HCT116 (cell line): ENCODE measurements at regions not wholly inside any gene's neighbourhood (a gene's known extent, or its start where the extent isn't known, plus 50 kb on each side); places are given as distances from the start of the nearest gene placed in this dataset.

Source experiments
- ATAC-seq: fragments of 200-7000 bp; cut with Tn5 transposase; 2 replicates; pipeline ENCODE4 v1.9.1; 2020; ENCODE audit warnings: mild to moderate bottlenecking, moderate library complexity
- BruUV-seq: library from RNA; stranded (reverse); fragments of 400-500 nt; replicated peaks from 2 replicates; lab custom pipeline; 2021; lab: Mats Ljungman, UMichigan
- CTCF ChIA-PET: fragments of 300-600 bp; sonication (Branson Sonifier 250); formaldehyde crosslinking; loops from one replicate; lab custom pipeline; 2021; ENCODE audit warnings: antibody characterized with exemption; lab: Charles Lee
- POLR2A ChIA-PET: fragments of 300-600, 350-600 bp; sonication (Branson Sonifier 250); formaldehyde crosslinking; loops from one replicate; lab custom pipeline; 2021; ENCODE audit warnings: antibody characterized with exemption; lab: Charles Lee
- RAD21 ChIA-PET, 2 experiments: fragments of 300-600 bp; sonication (Branson Sonifier 250); formaldehyde crosslinking; loops; one replicate each; lab custom pipeline; 2023; ENCODE audit warnings: low total read pairs in 2 of 2; ENCODE audit not compliant: uncharacterized antibody in 2 of 2, unreplicated experiment in 2 of 2, low non-redundant PET in 1 of 2; lab: Charles Lee
- DNase-seq: peaks from one replicate; pipeline ENCODE4 v3.0.0-alpha.2; 2010; ENCODE audit warnings: low read depth, low spot score
- H2AFZ ChIP-seq: fragments of 200-600 bp; shearing (Covaris generic), sonication (generic); 2 replicates; pipeline ENCODE4 v1.6.1; 2017; ENCODE audit warnings: low read depth, mixed run types, mixed read lengths, antibody characterized with exemption, low read length; ENCODE audit not compliant: poor library complexity, severe bottlenecking
- H3K27ac ChIP-seq: 2 replicates; pipeline ENCODE4 v1.5.1; 2012; ENCODE audit warnings: low read depth, low read length
- H3K27me3 ChIP-seq: fragments of 200-600 bp; sonication (generic); 2 replicates; pipeline ENCODE4 v1.6.1; 2016; ENCODE audit warnings: mixed run types, low read length, mixed read lengths; ENCODE audit not compliant: insufficient read depth
- H3K36me3 ChIP-seq, 2 experiments: fragments of 200-500 bp in 1 of 2; fragments of 200-600 bp in 1 of 2; sonication (Bioruptor generic) in 1 of 2; sonication (generic) in 1 of 2; 2 replicates each; pipeline versions ENCODE4 v1.5.1 to v1.6.1; 2014 to 2016; ENCODE audit warnings: low read length in 2 of 2, inconsistent platforms in 1 of 2, mixed read lengths in 1 of 2, mixed run types in 1 of 2; ENCODE audit not compliant: insufficient read depth in 2 of 2, control insufficient read depth in 1 of 2
- H3K4me1 ChIP-seq, 2 experiments: fragments of 200-600 bp in 1 of 2; sonication (generic) in 1 of 2; 2 replicates each; pipeline versions ENCODE4 v1.5.1 to v1.6.1; 2012 to 2017; ENCODE audit warnings: low read length in 2 of 2, inconsistent platforms in 1 of 2, mild to moderate bottlenecking in 1 of 2, mixed read lengths in 1 of 2, mixed run types in 1 of 2, moderate library complexity in 1 of 2; ENCODE audit not compliant: insufficient read depth in 2 of 2, control insufficient read depth in 1 of 2
- H3K4me2 ChIP-seq: fragments of 200-600 bp; sonication (generic); 2 replicates; pipeline ENCODE4 v1.6.1; 2017; ENCODE audit warnings: mixed run types, low read length, mixed read lengths
- H3K4me3 ChIP-seq, 2 experiments: fragments of 200-600 bp in 1 of 2; sonication (generic) in 1 of 2; replicated peaks in 1 of 2; 2 replicates each; pipeline ENCODE4 v1.5.1; 2011 to 2016; ENCODE audit warnings: low read length in 2 of 2, control low read depth in 1 of 2, low read depth in 1 of 2, mild to moderate bottlenecking in 1 of 2, mixed read lengths in 1 of 2, mixed run types in 1 of 2
- H3K79me2 ChIP-seq: fragments of 200-600 bp; sonication (generic); 2 replicates; pipeline ENCODE4 v1.6.1; 2017; ENCODE audit warnings: mild to moderate bottlenecking, mixed run types, low read length, moderate library complexity, mixed read lengths; ENCODE audit not compliant: insufficient read depth
- H3K9ac ChIP-seq: fragments of 200-600 bp; sonication (generic); 2 replicates; pipeline ENCODE4 v1.6.1; 2016; ENCODE audit warnings: low read length, mixed read lengths
- H3K9me2 ChIP-seq: fragments of 200-600 bp; sonication (generic), shearing (Covaris generic); 2 replicates; pipeline ENCODE4 v1.6.1; 2017; ENCODE audit warnings: mixed run types, mild to moderate bottlenecking, moderate library complexity; ENCODE audit not compliant: insufficient read depth
- H3K9me3 ChIP-seq, 2 experiments: fragments of 200-500 bp in 1 of 2; fragments of 200-600 bp in 1 of 2; sonication (Bioruptor generic) in 1 of 2; sonication (generic) in 1 of 2; 2 replicates each; pipeline ENCODE4 v1.6.1; 2014 to 2017; ENCODE audit warnings: low read length in 2 of 2, mixed read lengths in 2 of 2, inconsistent platforms in 1 of 2, low read depth in 1 of 2, mild to moderate bottlenecking in 1 of 2, mixed run types in 1 of 2, moderate library complexity in 1 of 2; ENCODE audit not compliant: control insufficient read depth in 1 of 2, insufficient read depth in 1 of 2
- H4K20me1 ChIP-seq: fragments of 200-600 bp; sonication (generic), shearing (Covaris generic); 2 replicates; pipeline ENCODE4 v1.6.1; 2017; ENCODE audit warnings: mixed run types, mild to moderate bottlenecking, moderate library complexity; ENCODE audit not compliant: insufficient read depth
- EGR1 ChIP-seq: IDR thresholded peaks from 2 replicates; pipeline ENCODE4 v1.6.1; 2012; ENCODE audit warnings: low read depth
- RAD21 ChIP-seq: IDR thresholded peaks from 2 replicates; pipeline ENCODE4 v1.6.1; 2012; ENCODE audit warnings: low read depth, mild to moderate bottlenecking
- SIN3A ChIP-seq: IDR thresholded peaks from 2 replicates; pipeline ENCODE4 v1.6.1; 2012; ENCODE audit warnings: low read depth
- SP1 ChIP-seq: IDR thresholded peaks from 2 replicates; pipeline ENCODE4 v1.6.1; 2012; ENCODE audit warnings: low read depth
- ZFX ChIP-seq: fragments of 450-650 bp; IDR thresholded peaks from 2 replicates; pipeline ENCODE4 v1.6.1; 2017
- intact Hi-C: fragments of 100-400 bp; cut with micrococcal nuclease; formaldehyde crosslinking; loops from 2 replicates; pipeline ENCODE4 v1.10.0; 2022
- TF ChIP-seq, protein P1 (sequence below): IDR thresholded peaks from 2 replicates; pipeline ENCODE4 v1.6.1; 2012

DNA sequence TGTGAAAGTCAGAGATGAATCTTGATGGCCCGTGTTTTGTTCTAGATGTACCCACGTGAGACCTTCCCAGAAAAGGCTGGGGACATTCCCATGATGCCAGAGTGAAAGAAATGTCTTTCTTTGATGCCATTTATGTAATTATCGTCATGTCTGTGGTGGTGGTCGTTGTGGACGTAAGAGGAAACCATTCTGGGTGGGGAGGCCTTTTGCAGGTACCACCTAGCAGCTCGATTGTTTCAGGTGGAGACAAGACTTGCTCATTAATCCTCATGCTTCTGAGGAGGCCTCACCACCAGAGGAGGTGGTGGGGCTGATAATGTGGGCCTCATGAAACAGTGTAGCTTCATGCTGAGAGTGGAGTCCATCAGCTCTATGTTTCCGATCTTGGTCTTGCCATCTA is 58.1 kb upstream of the USP3 start:
- no TSS peak for BruUV-seq

DNA sequence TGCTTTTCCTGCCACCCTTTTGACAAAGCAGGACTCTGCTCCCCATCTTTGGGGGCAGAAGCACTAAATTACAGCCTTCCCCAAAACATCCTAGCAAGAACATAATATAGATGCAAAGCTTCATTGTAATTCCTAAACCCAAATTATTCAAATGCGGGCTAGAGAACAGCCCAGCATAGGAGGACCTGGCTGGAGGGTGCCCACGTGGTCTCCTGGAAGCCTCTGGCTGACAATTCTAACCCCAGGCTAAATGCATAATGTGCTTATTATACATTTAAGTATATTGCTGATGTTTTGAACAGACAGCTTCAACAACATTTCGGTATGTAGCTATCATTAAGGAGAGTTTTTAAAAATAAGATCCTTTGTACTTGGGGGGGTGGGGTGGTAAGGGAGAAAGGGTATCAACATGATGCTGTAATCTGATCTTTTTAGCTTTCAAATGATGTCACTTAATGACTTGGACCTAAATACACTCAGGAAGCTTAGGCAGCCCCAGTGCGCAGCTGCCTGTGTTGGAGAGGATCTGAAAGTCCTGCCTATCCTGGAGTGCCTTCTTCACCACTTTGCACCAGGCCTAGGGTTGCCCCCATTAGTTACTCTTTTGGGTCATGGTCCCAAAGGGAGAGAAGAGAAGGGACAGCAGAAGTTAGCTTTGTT is 57.2 kb upstream of the USP3 start:
- BruUV-seq, result no TSS peak
- POLR2A ChIA-PET, result interaction anchor here (1.3 kb wide), 1 partner anchor 10 kb away, joined by 5 read pairs; no protein-coding TSS in a partner anchor
- RAD21 ChIA-PET, result interaction anchor here in 1 of 2 experiments (0.6 kb wide), 1 partner anchor 652 kb away, joined by 3 read pairs; no protein-coding TSS in a partner anchor
- no peaks in the 10 kb centered on the region for H3K79me2 ChIP-seq
- DNase-seq, result no peak
- no peak overlapping the region for H3K4me3 ChIP-seq
- H3K27ac ChIP-seq, result no peak overlapping the region
- H3K27me3 ChIP-seq, result 0 out of 2 replicates have a peak, but pooled peaks cover 6% of the 10 kb centered on the region
- H2AFZ ChIP-seq, result no peak overlapping the region
- no peaks in the 10 kb centered on the region for H3K4me1 ChIP-seq
- H3K4me2 ChIP-seq, result no peak overlapping the region
- H3K36me3 ChIP-seq, result no peaks in the 10 kb centered on the region
- CTCF ChIA-PET, result interaction anchor here (0.6 kb wide), 1 partner anchor 19 kb away, joined by 3 read pairs; no protein-coding TSS in a partner anchor
- TF ChIP-seq, protein P1, sequence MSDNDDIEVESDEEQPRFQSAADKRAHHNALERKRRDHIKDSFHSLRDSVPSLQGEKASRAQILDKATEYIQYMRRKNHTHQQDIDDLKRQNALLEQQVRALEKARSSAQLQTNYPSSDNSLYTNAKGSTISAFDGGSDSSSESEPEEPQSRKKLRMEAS, result no peak
- TF ChIP-seq EGR1, result no peak
- no peaks in the 10 kb centered on the region for H3K9me3 ChIP-seq
- H3K9ac ChIP-seq, result no peak overlapping the region
- no peaks in the 10 kb centered on the region for H3K9me2 ChIP-seq
- no peaks in the 10 kb centered on the region for H4K20me1 ChIP-seq
- intact Hi-C loops, result no loop called here
- no peak for ATAC-seq

More for the DNA sequence above, 58.1 kb upstream of the USP3 start:
- TF ChIP-seq SP1, result no peak
- no peak for TF ChIP-seq SIN3A
- TF ChIP-seq ZFX, result no peak
- TF ChIP-seq RAD21, result no peak
- RAD21 ChIA-PET, result no interaction called here
- CTCF ChIA-PET, result interaction anchor here (0.6 kb wide), 1 partner anchor 20 kb away, joined by 3 read pairs; no protein-coding TSS in a partner anchor
- no peaks in the 10 kb centered on the region for H3K4me1 ChIP-seq
- no peak overlapping the region for H3K4me3 ChIP-seq
- intact Hi-C loops, result no loop called here
- no peak overlapping the region for H3K27ac ChIP-seq
- H4K20me1 ChIP-seq, result no peaks in the 10 kb centered on the region
- 0 out of 2 replicates have a peak, but pooled peaks cover 6% of the 10 kb centered on the region for H3K27me3 ChIP-seq
- H3K4me2 ChIP-seq, result no peak overlapping the region
- H3K36me3 ChIP-seq, result no peaks in the 10 kb centered on the region
- ATAC-seq (no peak), DNase-seq (no peak)
- H3K9ac ChIP-seq, result no peak overlapping the region
- H3K9me2 ChIP-seq, result no peaks in the 10 kb centered on the region
- no peaks in the 10 kb centered on the region for H3K79me2 ChIP-seq
- POLR2A ChIA-PET, result interaction anchor here (1.3 kb wide), 1 partner anchor 9 kb away, joined by 5 read pairs; no protein-coding TSS in a partner anchor
- H3K9me3 ChIP-seq, result no peaks in the 10 kb centered on the region
- no peak overlapping the region for H2AFZ ChIP-seq
